Panc1 (cell line): ENCODE measurements at regions not wholly inside any gene's neighbourhood (a gene's known extent, or its start where the extent isn't known, plus 50 kb on each side); places are given as distances from the start of the nearest gene placed in this dataset.

Experiments
- ATAC-seq: fragments of 200-7000 bp; cut with Tn5 transposase; 2 replicates; pipeline ENCODE4 v1.9.1; 2020; ENCODE audit warnings: mild to moderate bottlenecking, moderate library complexity
- BruUV-seq: library from RNA; stranded (reverse); fragments of 400-500 nt; replicated peaks from 2 replicates; lab custom pipeline; 2021; lab: Mats Ljungman, UMichigan
- CTCF ChIA-PET: fragments of 300-600 bp; sonication (Branson Sonifier 250); formaldehyde crosslinking; loops from one replicate; lab custom pipeline; 2022; ENCODE audit warnings: antibody characterized with exemption; lab: Charles Lee
- POLR2A ChIA-PET: fragments of 300-600 bp; sonication (Branson Sonifier 250); formaldehyde crosslinking; loops from one replicate; lab custom pipeline; 2022; ENCODE audit warnings: antibody characterized with exemption; lab: Charles Lee
- DNase-seq: peaks from one replicate; pipeline ENCODE4 v3.0.0-alpha.2; 2010; ENCODE audit warnings: low read depth, low spot score
- H3K27ac ChIP-seq: 2 replicates; pipeline ENCODE4 v1.5.1; 2011; ENCODE audit warnings: mild to moderate bottlenecking, low read length, inconsistent platforms
- H3K27me3 ChIP-seq: fragments of 200-500 bp; sonication (Bioruptor generic); 2 replicates; pipeline ENCODE4 v1.6.0; 2014; ENCODE audit warnings: low read length, inconsistent platforms; ENCODE audit not compliant: control insufficient read depth, insufficient read depth
- H3K36me3 ChIP-seq: fragments of 200-500 bp; sonication (Bioruptor generic); 2 replicates; pipeline ENCODE4 v1.5.1; 2014; ENCODE audit warnings: inconsistent platforms, mild to moderate bottlenecking, low read length, moderate library complexity; ENCODE audit not compliant: control insufficient read depth, insufficient read depth
- H3K4me1 ChIP-seq: 2 replicates; pipeline ENCODE4 v1.5.1; 2011; ENCODE audit warnings: inconsistent platforms, mild to moderate bottlenecking, low read length, moderate library complexity; ENCODE audit not compliant: control insufficient read depth, insufficient read depth
- H3K4me3 ChIP-seq, 2 experiments: 2 replicates each; pipeline ENCODE4 v1.5.1; 2011 to 2012; ENCODE audit warnings: low read depth in 2 of 2, low read length in 2 of 2, mild to moderate bottlenecking in 2 of 2, inconsistent platforms in 1 of 2, moderate library complexity in 1 of 2
- H3K9me3 ChIP-seq: fragments of 200-500 bp; sonication (Bioruptor generic); 2 replicates; pipeline ENCODE4 v1.5.1; 2014; ENCODE audit warnings: low read depth, mild to moderate bottlenecking, inconsistent platforms, low read length, moderate library complexity; ENCODE audit not compliant: control insufficient read depth, insufficient read depth
- CTCF ChIP-seq: fragments of 450-650 bp; IDR thresholded peaks from 2 replicates; pipeline ENCODE4 v1.5.1; 2017; ENCODE audit warnings: mild to moderate bottlenecking
- POLR2AphosphoS5 ChIP-seq: IDR thresholded peaks from 2 replicates; pipeline ENCODE4 v1.6.1; 2012; ENCODE audit warnings: mild to moderate bottlenecking, low read depth, low read length, moderate library complexity
- REST ChIP-seq, 2 experiments: IDR thresholded peaks; 2 replicates each; pipeline ENCODE4 v1.6.1; 2011 to 2012; ENCODE audit warnings: low read depth in 2 of 2, control low read depth in 1 of 2, low read length in 1 of 2, mild to moderate bottlenecking in 1 of 2, moderate library complexity in 1 of 2; ENCODE audit not compliant: insufficient read depth in 1 of 2
- SIN3A ChIP-seq: IDR thresholded peaks from 2 replicates; pipeline ENCODE4 v1.6.1; 2012; ENCODE audit warnings: low read depth, mild to moderate bottlenecking, low read length, moderate library complexity, borderline replicate concordance; ENCODE audit not compliant: insufficient read depth
- TCF7L2 ChIP-seq: IDR thresholded peaks from 2 replicates; pipeline ENCODE4 v1.6.1; 2011; ENCODE audit warnings: mild to moderate bottlenecking, low read depth, low read length, inconsistent platforms
- in situ Hi-C: cut with HindIII; loops from 2 replicates; pipeline ENCODE4 v1.10.0; 2016; ENCODE audit warnings: low sequenced_read_pairs, low pct_unique_long_range_greater_than_20kb
- intact Hi-C: fragments of 100-400 bp; cut with micrococcal nuclease; formaldehyde crosslinking; loops from one replicate; pipeline ENCODE4 v1.10.0; 2022; ENCODE audit not compliant: unreplicated experiment

GRCh38 chr2:37477921-37478320 lies 133.5 kb downstream of the QPCT start:
- no peak overlapping the region for H3K27ac ChIP-seq

GRCh38 chr2:37481244-37481643 lies 136.8 kb downstream of the QPCT start:
- H3K36me3 ChIP-seq, result no peaks in the 10 kb centered on the region
- peaks cover 4% of the 10 kb centered on the region for H3K27me3 ChIP-seq
- BruUV-seq, result no TSS peak
- ChIA-PET POLR2A (no interaction called here), CTCF (no interaction called here)
- intact Hi-C loops, result no loop called here
- DNase-seq, result no peak
- no peaks in the 10 kb centered on the region for H3K9me3 ChIP-seq
- H3K27ac ChIP-seq, result no peak overlapping the region
- in situ Hi-C loops, result no loop called here
- H3K4me3 ChIP-seq, result no peak overlapping the region
- H3K4me1 ChIP-seq, result no peaks in the 10 kb centered on the region
- TF ChIP-seq CTCF (no peak), SIN3A (no peak), TCF7L2 (no peak), REST (IDR thresholded peaks at IDR 0.05; ENCODE audit: insufficient read depth in 1 of 2, low read depth in 2 of 2, low read length in 1 of 2) (no peak), POLR2AphosphoS5 (no peak)
- no peak for ATAC-seq

More at GRCh38 chr2:37477921-37478320, 133.5 kb downstream of the QPCT start:
- Histone ChIP-seq H3K4me3 (no peak overlapping the region), H3K36me3 (no peaks in the 10 kb centered on the region), H3K27me3 (peaks cover 5% of the 10 kb centered on the region), H3K9me3 (no peaks in the 10 kb centered on the region), H3K4me1 (no peaks in the 10 kb centered on the region)
- no TSS peak for BruUV-seq
- ATAC-seq (no peak), DNase-seq (no peak)
- intact Hi-C loops, result no loop called here
- TF ChIP-seq CTCF, result no peak
- TF ChIP-seq REST (IDR thresholded peaks at IDR 0.05; ENCODE audit: insufficient read depth in 1 of 2, low read depth in 2 of 2, low read length in 1 of 2), result no peak
- TF ChIP-seq TCF7L2, result no peak
- POLR2A ChIA-PET, result no interaction called here
- in situ Hi-C loops, result no loop called here
- CTCF ChIA-PET, result no interaction called here
